G401.6 (cell line): ENCODE measurements at regions not wholly inside any gene's neighbourhood (a gene's known extent, or its start where the extent isn't known, plus 50 kb on each side); places are given as distances from the start of the nearest gene placed in this dataset.

Experiments used
- FAIRE-seq: peaks from 2 replicates; lab custom pipeline; 2012; peaks lifted over from hg19 to GRCh38; lab: Jason Lieb, UNC

GRCh38 chr4:14853176-14853943 is 148.9 kb upstream of the CPEB2 start:
- FAIRE-seq = no peak

DNA sequence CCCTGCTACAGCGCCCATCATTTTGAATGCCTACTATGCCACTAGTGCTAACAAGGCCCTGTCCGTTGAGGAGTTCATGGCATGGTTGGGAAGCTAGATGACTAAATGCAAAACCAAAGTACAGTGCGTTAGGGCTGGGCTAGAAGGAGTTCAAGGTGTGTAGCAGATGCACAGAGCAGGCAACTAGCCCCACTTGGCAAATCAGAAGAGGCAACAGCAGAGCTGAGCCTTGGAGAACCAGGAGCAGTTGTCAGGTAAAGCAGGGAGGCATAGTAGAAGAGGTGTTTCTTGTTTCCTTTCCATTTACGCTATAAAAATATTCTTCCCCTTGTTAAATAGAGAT is 146.6 kb upstream of the CPEB2 start:
- no peak for FAIRE-seq

GRCh38 chr4:14856062-14856933 is 146.0 kb upstream of the CPEB2 start:
- FAIRE-seq = no peak

- FAIRE-seq = no peak
Observed at GRCh38 chr4:14856934-14857235, 145.4 kb upstream of the CPEB2 start.

DNA sequence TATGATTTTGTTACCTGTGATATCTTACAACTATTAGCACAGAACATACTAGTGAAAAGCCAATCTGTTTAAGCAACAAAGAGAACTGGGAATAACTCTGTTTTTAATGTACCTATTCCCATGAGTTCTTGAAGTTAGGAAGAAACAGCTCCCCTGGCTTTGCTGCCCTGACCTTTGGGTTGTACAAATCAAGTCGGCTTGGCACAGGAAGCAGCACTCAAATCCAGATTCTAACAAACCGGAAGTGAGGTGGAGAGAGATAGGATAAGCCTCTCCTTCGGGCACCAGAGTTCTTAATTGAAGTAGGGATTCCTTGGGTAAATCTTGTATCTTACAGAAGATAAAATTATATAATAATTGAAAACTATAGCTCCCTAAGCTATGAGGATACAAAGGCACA is 144.8 kb upstream of the CPEB2 start:
- no peak for FAIRE-seq

DNA sequence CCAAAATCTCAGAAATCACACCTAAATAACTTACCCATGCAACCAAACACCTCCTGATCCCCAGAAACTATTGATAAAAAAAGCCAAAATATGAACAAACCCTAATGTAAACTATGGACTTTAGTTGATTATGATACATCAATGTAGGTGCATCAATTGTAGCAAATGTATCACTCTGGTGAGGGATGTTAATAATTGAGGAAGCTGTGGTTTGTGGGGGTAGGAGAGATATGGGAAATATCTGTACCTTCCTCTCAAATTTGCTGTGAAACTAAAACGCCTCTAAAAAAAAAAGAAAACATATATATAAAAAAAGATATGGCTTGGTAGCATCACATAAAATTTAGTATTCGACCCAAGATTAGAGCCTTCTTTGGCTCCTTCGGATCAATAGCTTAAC is 144.3 kb upstream of the CPEB2 start:
- no peak for FAIRE-seq

DNA sequence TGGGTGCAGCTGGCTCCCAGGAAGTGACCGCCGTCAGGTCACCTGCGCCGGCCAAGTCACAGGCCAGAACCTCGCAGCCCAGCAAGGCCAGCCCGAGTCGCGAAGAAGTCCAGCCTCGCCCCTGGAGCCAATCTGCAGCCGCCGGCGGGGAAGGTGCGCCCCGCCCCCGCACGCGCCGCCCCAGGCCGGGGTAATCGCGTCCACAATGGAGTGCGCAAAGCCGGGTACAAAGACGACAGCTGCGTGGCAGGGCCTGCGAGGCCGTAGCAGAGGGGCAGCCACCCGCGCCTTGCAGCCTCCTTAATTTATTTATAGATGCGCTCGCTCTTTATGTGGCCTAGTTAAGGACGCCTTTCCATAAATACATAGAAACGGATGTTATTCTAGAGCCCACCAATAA is 139.4 kb upstream of the CPEB2 start:
- no peak for FAIRE-seq

DNA sequence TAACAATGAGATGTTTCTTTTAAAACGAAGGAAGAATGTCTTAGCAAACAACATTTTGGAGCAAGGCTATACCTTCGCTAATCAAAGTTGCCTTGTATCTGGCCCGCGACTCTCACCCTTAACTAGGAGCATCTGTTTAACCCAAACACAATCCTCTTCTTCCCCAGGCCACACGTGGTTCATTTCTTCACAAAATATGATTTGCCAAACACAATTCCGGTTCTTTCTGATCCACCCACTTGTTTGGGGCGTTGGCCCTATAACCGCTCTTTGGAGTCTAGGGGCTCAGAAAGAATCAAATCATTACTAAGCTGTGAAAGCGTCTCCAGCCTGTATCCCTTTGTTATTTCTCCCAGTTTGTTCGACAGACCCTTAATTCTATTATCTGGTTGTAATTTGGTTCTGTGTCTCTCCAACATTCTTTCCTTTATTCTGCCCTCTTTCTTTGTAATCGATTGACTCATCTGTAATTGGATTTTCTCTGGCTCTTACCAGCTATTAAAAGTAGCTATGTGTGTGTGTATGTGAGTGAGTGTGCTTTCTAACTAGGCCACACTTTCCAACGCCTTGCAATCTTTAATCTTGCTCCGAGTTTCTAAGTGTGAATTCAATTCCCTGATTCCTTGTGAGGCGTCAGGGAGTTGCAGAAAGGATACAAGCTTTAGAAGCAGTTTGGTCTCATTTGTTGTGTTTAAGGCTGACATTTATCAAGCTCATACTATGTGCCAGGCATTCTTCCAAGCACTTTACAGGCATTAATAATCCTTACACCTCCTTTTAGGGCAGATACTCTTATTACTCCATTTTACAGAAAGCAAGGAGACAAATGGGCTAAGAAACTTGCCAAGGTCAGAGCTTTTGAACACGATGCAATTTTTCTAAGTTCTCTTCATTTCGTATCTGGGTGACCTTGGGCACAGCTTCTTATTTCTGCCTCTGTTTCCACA is 138.6 kb upstream of the CPEB2 start:
- FAIRE-seq = no peak

DNA sequence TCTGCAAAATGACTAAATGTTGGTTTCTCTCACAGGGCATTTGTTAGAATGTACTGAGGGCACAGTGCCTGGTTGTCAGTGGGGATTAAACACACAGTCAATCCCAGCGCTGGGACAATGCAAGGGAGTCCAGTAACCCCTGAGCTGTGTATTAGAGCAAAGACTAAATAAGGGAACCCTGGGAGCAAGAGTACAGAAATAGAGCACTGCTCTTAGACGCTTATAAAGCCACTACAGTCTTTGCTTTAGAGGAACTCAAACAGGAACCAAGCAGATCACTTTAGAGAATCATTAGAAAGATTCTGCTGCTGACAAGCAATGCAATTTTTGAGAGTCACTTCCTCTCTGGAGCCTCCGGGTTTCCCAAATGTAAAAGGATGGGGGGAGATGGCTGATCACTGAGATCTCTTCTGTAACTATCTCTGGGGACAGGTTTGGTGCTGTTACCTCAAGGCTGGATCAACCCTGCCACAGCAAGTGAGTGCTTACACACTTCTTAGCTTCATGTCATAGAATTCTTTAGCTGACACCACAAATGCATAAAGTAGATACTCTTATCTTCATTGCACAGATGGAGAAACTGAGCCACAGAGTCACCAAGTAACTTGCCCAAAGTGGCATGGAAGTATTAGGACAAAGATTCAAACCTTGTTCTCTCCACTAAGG is 137.8 kb upstream of the CPEB2 start:
- FAIRE-seq = no peak

DNA sequence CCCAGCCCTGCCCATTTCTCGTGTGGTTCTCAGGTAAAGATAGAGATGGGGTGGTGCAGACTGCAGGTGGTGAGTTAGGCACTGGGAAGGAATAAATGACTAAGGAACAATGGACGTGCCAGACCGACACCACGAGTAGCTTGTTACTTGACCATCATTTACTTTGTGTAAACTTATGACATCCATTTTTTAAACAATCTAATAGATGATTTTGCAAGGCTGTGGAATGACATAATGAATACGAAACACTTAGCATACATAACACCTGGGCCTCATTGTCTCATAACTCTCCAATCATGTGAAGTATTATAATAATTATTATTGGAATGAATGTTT is 137.3 kb upstream of the CPEB2 start:
- FAIRE-seq = no peak

DNA sequence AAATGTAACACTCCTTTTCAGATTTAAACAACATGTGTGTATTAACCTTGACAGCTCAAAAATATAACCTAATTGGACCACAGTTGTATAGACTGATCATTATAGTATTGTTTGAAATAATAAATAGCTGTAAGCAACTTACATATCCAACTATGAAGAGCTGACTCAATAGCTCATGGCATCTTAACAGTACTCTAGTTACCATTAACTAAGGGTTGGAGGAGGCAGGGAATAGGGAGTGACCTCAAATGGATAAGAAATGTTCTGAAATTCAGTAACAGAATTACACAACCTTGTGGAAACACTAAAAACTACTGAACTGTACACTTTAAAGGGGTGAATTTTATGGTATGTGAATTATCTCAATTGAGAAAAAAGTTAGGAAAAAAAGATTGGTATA is 136.5 kb upstream of the CPEB2 start:
- FAIRE-seq = no peak

GRCh38 chr4:14867847-14868246 is 134.4 kb upstream of the CPEB2 start:
- no peak for FAIRE-seq

DNA sequence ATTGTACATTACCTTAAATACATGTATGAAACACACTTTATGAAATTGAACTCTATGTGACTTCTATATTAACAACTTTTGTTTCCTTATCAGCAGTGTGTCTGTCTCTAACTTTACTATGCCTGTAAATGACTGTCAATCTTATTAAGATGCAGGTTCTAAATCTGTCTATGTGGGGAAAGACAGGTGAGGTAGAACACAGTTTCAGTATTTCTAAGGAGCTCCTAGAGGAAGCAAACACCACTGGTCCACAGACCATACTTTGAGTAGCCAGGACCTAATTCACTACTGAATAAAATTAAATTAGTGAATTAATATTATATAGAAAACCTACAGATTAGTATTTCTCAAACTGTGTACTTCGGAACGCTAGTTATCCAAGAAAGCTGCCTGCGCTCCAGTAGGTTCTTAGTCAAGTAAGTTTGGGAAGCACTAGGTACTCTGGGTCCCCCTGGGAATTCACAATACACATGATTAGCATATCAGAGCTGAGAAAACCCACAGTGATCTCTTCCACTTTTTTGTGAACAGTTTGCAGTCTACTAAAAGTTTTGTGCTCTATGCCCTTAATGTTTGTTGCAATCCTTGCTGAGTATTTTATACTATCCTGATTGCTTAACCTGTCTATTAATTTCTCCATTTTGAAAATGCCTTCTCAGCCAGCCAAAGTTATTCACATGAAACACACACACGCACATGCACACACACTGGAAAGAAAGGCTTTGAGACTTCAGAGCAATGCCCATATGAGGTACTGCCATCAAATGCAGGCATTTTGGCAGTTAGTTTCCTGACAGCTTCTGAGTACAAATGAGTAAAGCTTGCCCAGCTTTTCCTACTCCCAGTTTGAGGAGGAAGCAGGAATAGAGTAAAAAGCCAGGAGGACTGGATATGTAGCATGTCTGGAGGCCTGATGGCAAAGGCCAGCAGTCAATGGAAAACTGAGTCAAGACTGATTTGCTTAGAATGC is 133.6 kb upstream of the CPEB2 start:
- no peak for FAIRE-seq

- FAIRE-seq = no peak
Observed at GRCh38 chr4:14871676-14872430, 130.4 kb upstream of the CPEB2 start.

GRCh38 chr4:14874990-14875389 is 127.3 kb upstream of the CPEB2 start:
- FAIRE-seq = no peak

DNA sequence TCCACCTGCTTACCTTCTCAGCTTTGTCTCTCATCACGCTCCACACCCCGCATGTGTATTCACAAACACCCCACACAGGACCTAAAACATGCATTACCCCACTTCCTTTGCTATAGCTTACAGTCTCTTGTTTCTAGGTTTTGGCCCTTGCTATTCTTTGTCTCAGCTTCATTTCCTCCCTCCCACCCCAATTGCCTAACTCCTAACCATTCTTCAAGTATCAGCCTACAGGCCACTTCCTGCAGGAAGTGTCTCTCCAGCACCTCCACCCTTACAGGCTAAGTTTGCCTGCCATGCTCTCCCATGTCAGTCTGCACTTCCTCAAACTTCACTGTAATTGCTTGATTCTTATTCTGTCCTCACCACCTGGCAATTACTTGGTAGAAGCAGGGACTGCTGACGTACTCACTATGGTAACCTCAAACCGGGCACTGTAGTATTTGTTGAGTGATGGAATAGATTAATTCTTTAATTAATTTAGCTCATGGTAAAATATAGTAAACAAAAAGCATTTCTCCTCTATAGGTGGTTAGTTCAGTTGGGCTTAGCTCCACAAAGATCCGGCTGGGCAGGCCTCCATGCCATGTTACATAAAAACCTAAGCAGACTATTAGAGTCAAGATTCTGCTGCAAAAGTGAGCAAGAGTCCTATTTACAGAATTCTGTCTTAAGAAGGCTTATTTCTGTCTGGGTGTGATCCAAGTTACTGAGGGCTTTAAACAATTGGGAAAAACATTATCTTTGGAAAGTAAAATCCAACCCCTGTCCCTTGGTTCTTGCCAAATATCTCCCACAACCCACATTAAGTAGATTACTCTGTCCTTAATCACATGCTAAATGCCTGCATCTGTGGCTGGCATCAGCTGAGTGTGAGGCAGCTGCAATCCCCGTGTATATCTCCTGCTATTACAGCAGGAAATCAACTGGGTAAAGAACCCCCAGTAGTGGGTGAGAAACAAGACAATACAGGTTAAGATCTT is 124.7 kb upstream of the CPEB2 start:
- FAIRE-seq = no peak

DNA sequence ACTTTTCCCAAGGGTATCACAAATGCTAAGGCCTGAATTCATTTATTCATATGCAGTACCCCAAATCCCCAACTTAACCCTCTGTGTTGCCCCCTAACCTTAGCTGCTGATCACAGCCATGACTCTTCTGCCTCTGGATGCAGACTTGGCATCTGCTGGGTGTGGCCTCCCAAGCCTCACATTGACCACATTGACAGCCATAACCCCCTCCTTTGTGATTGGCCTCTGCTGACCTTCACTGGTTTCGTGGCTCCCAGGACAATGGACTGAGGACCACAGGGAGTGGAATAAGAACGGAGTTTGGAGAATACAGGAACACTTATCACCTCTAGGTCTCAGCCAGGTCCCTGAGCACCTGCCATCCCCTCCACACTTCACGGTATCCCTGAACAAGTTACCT is 123.6 kb upstream of the CPEB2 start:
- FAIRE-seq = no peak

- no peak for FAIRE-seq
Observed at GRCh38 chr4:14879683-14880082, 122.6 kb upstream of the CPEB2 start.

DNA sequence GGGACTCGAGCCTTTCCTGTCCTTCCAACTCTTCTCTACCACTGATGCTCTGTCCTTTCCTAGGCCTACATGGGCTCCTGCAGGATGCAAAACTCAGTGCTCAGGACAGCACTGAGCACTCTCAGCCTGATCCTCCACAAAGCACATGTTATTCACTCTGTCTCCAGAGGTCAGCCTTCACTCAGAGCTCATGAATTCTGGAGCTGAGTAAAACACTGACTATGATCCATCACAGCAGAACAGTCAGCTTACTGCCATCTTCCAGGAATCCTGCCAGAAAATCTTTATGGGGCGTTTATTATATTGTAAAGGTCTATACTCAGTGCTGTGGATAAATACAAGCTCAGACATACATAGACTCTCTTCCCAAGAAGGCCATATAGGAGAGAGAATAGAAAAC is 121.5 kb upstream of the CPEB2 start:
- FAIRE-seq = no peak
